Neural cell (in vitro differentiated cells): ENCODE measurements at regions not wholly inside any gene's neighbourhood (a gene's known extent, or its start where the extent isn't known, plus 50 kb on each side); places are given as distances from the start of the nearest gene placed in this dataset.

Experiments
- H2AFZ ChIP-seq: fragments of 200-600, 300-800 bp; sonication (generic), shearing (Covaris generic); 2 replicates; pipeline ENCODE4 v1.6.0; 2014; ENCODE audit warnings: low read depth, mild to moderate bottlenecking, antibody characterized with exemption, low read length, moderate library complexity
- H3F3A ChIP-seq: fragments of 200-600 bp; shearing (Covaris generic); 2 replicates; pipeline ENCODE4 v1.6.1; 2016; ENCODE audit warnings: mild to moderate bottlenecking, moderate library complexity, mixed read lengths, antibody characterized with exemption, low read length; ENCODE audit not compliant: insufficient read depth, poor library complexity, severe bottlenecking
- H3K27ac ChIP-seq: fragments of 200-600, 300-800 bp; sonication (generic), shearing (Covaris generic); 2 replicates; pipeline ENCODE4 v1.5.1; 2014; ENCODE audit warnings: mild to moderate bottlenecking, low read length, moderate library complexity
- H3K27me3 ChIP-seq: fragments of 300-800, 200-600 bp; sonication (generic), shearing (Covaris generic); 2 replicates; pipeline ENCODE4 v1.6.0; 2014; ENCODE audit warnings: mild to moderate bottlenecking, low read depth, low read length, moderate library complexity; ENCODE audit not compliant: insufficient read depth
- H3K36me3 ChIP-seq: fragments of 300-800, 200-600 bp; sonication (generic), shearing (Covaris generic); 2 replicates; pipeline ENCODE4 v1.5.1; 2014; ENCODE audit warnings: mild to moderate bottlenecking, antibody characterized with exemption, low read length, moderate library complexity; ENCODE audit not compliant: insufficient read depth
- H3K4me2 ChIP-seq: fragments of 300-800, 200-600 bp; sonication (generic), shearing (Covaris generic); 2 replicates; pipeline ENCODE4 v1.6.0; 2014; ENCODE audit warnings: mild to moderate bottlenecking, low read length
- H3K4me3 ChIP-seq: fragments of 300-800, 200-600 bp; sonication (generic), shearing (Covaris generic); 2 replicates; pipeline ENCODE4 v1.5.1; 2014; ENCODE audit warnings: mild to moderate bottlenecking, low read length, moderate library complexity
- H3K79me2 ChIP-seq: fragments of 200-600 bp; shearing (Covaris generic); replicated peaks from 2 replicates; pipeline ENCODE4 v1.6.0; 2014; ENCODE audit warnings: mild to moderate bottlenecking, low read length, moderate library complexity; ENCODE audit not compliant: insufficient read depth
- H3K9ac ChIP-seq: fragments of 300-800, 200-600 bp; sonication (generic), shearing (Covaris generic); 2 replicates; pipeline ENCODE4 v1.6.1; 2016; ENCODE audit warnings: mild to moderate bottlenecking, low read length, mixed read lengths
- H3K9me2 ChIP-seq: fragments of 200-600 bp; shearing (Covaris generic); 2 replicates; pipeline ENCODE4 v1.6.1; 2016; ENCODE audit warnings: mild to moderate bottlenecking, low read length, mixed read lengths; ENCODE audit not compliant: insufficient read depth
- H3K9me3 ChIP-seq: fragments of 200-600, 300-800 bp; sonication (generic), shearing (Covaris generic); 2 replicates; pipeline ENCODE4 v1.6.1; 2016; ENCODE audit warnings: mild to moderate bottlenecking, mixed run types, low read length, moderate library complexity, mixed read lengths
- H4K20me1 ChIP-seq: fragments of 200-600 bp; shearing (Covaris generic); 2 replicates; pipeline ENCODE4 v1.6.1; 2016; ENCODE audit warnings: mild to moderate bottlenecking, mixed run types; ENCODE audit not compliant: insufficient read depth
- CTCF ChIP-seq: fragments of 450-650 bp; IDR thresholded peaks from 2 replicates; pipeline ENCODE4 v1.5.1; 2014; ENCODE audit warnings: antibody characterized with exemption, mild to moderate bottlenecking, moderate library complexity; ENCODE audit not compliant: poor library complexity, severe bottlenecking
- EP300 ChIP-seq: fragments of 450-650 bp; conservative IDR thresholded peaks from 2 replicates; pipeline ENCODE4 v1.6.1; 2014; ENCODE audit warnings: antibody characterized with exemption, mild to moderate bottlenecking, moderate library complexity; ENCODE audit not compliant: poor library complexity, severe bottlenecking
- EZH2 ChIP-seq: fragments of 200-600, 300-800 bp; shearing (Covaris generic), sonication (generic); IDR thresholded peaks from 2 replicates; pipeline ENCODE4 v1.6.1; 2014; ENCODE audit warnings: antibody characterized with exemption, low read length, borderline replicate concordance, mild to moderate bottlenecking; ENCODE audit not compliant: insufficient read depth, poor library complexity, severe bottlenecking
- MXI1 ChIP-seq: fragments of 450-650 bp; conservative IDR thresholded peaks from 2 replicates; pipeline ENCODE4 v1.6.1; 2014; ENCODE audit warnings: antibody characterized with exemption, mild to moderate bottlenecking; ENCODE audit not compliant: poor library complexity, severe bottlenecking
- POLR2AphosphoS5 ChIP-seq: IDR thresholded peaks from 2 replicates; pipeline ENCODE4 v1.6.1; 2012
- RAD21 ChIP-seq: fragments of 450-650 bp; conservative IDR thresholded peaks from 2 replicates; pipeline ENCODE4 v1.6.1; 2014; ENCODE audit warnings: antibody characterized with exemption, mild to moderate bottlenecking, moderate library complexity
- SMC3 ChIP-seq: fragments of 450-650 bp; conservative IDR thresholded peaks from 2 replicates; pipeline ENCODE4 v1.6.1; 2014; ENCODE audit warnings: antibody characterized with exemption, mild to moderate bottlenecking, moderate library complexity; ENCODE audit not compliant: poor library complexity
- TAF1 ChIP-seq: IDR thresholded peaks from 2 replicates; pipeline ENCODE4 v1.6.1; 2012; ENCODE audit warnings: low read depth
- TF ChIP-seq, protein P1 (sequence below): IDR thresholded peaks from 2 replicates; pipeline ENCODE4 v1.6.1; 2012; ENCODE audit warnings: borderline replicate concordance

DNA sequence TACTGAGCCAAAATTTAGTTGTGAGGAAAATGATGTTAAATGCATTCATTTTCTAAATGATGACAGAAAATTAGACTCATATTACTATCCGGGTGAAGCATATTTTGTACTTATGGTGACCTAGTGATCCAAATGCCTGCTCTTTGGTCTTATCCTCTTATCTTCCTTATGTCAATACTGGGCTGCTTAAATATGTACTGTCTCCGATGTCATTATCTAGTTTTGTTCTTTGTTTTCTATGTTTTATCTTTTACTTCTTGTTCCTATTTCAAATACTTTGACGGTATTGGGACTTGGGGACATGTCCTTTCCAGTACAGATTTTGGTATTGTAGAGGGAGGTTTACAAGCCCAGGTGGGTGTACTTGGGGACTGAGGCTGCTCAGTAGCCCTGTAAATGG is 124.6 kb upstream of the ESR1 start:
- Histone ChIP-seq H3F3A (no peaks in the 10 kb centered on the region), H3K9ac (no peak overlapping the region), H3K9me2 (no peaks in the 10 kb centered on the region), H2AFZ (no peak overlapping the region), H3K9me3 (no peaks in the 10 kb centered on the region), H3K27me3 (no peaks in the 10 kb centered on the region), H4K20me1 (no peaks in the 10 kb centered on the region), H3K79me2 (no peaks in the 10 kb centered on the region), H3K4me2 (no peak overlapping the region), H3K27ac (no peak overlapping the region), H3K4me3 (no peak overlapping the region), H3K36me3 (no peaks in the 10 kb centered on the region)
- TF ChIP-seq EP300 (no peak), TAF1 (no peak), SMC3 (no peak), EZH2 (no peak), POLR2AphosphoS5 (no peak), RAD21 (no peak), CTCF (no peak), MXI1 (no peak)
- TF ChIP-seq, protein P1, sequence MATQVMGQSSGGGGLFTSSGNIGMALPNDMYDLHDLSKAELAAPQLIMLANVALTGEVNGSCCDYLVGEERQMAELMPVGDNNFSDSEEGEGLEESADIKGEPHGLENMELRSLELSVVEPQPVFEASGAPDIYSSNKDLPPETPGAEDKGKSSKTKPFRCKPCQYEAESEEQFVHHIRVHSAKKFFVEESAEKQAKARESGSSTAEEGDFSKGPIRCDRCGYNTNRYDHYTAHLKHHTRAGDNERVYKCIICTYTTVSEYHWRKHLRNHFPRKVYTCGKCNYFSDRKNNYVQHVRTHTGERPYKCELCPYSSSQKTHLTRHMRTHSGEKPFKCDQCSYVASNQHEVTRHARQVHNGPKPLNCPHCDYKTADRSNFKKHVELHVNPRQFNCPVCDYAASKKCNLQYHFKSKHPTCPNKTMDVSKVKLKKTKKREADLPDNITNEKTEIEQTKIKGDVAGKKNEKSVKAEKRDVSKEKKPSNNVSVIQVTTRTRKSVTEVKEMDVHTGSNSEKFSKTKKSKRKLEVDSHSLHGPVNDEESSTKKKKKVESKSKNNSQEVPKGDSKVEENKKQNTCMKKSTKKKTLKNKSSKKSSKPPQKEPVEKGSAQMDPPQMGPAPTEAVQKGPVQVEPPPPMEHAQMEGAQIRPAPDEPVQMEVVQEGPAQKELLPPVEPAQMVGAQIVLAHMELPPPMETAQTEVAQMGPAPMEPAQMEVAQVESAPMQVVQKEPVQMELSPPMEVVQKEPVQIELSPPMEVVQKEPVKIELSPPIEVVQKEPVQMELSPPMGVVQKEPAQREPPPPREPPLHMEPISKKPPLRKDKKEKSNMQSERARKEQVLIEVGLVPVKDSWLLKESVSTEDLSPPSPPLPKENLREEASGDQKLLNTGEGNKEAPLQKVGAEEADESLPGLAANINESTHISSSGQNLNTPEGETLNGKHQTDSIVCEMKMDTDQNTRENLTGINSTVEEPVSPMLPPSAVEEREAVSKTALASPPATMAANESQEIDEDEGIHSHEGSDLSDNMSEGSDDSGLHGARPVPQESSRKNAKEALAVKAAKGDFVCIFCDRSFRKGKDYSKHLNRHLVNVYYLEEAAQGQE: no peak

- Histone ChIP-seq H3K9me3 (no peaks in the 10 kb centered on the region), H3K79me2 (no peaks in the 10 kb centered on the region), H3K9me2 (no peaks in the 10 kb centered on the region), H3K4me2 (no peak overlapping the region), H3F3A (no peaks in the 10 kb centered on the region), H3K9ac (no peak overlapping the region), H3K27me3 (no peaks in the 10 kb centered on the region), H4K20me1 (no peaks in the 10 kb centered on the region), H2AFZ (no peak overlapping the region), H3K27ac (no peak overlapping the region), H3K36me3 (no peaks in the 10 kb centered on the region), H3K4me3 (no peak overlapping the region)
- TF ChIP-seq RAD21 (no peak), CTCF (no peak), EZH2 (no peak), TAF1 (no peak), MXI1 (no peak), SMC3 (no peak), EP300 (no peak), POLR2AphosphoS5 (no peak)
- TF ChIP-seq, protein P1: no peak
Observed at GRCh38 chr6:151683381-151683780, 124.1 kb upstream of the ESR1 start.
